SK-N-SH treated with all-trans-retinoic acid at 6 μM for 48 hours (cell line): ENCODE measurements at regions not wholly inside any gene's neighbourhood (a gene's known extent, or its start where the extent isn't known, plus 50 kb on each side); places are given as distances from the start of the nearest gene placed in this dataset.

ENCODE experiments used
- ATAC-seq: fragments of 200-7000 bp; cut with Tn5 transposase; 3 replicates; pipeline ENCODE4 v1.9.1; 2020; ENCODE audit warnings: mild to moderate bottlenecking, moderate library complexity
- ARNTL ChIP-seq: fragments of 450-650 bp; formaldehyde crosslinking; IDR thresholded peaks from 2 replicates; pipeline ENCODE4 v1.5.0; 2020; ENCODE audit warnings: low read depth, mild to moderate bottlenecking, moderate library complexity, borderline replicate concordance
- BACH2 ChIP-seq: fragments of 250-450 bp; sonication (Bioruptor Pico); IDR thresholded peaks from 2 replicates; pipeline ENCODE4 v1.9.0; 2021; ENCODE audit warnings: mild to moderate bottlenecking, borderline replicate concordance
- CSDC2 ChIP-seq: fragments of 250-450 bp; sonication (Bioruptor Pico); IDR thresholded peaks from 2 replicates; pipeline ENCODE4 v1.5.0; 2020; ENCODE audit warnings: mild to moderate bottlenecking, moderate library complexity
- GLIS3 ChIP-seq: fragments of 250-450 bp; sonication (Bioruptor Pico); IDR thresholded peaks from 2 replicates; pipeline ENCODE4 v1.5.0; 2020; ENCODE audit warnings: mild to moderate bottlenecking, moderate library complexity
- ISL1 ChIP-seq: fragments of 250-450 bp; sonication (Bioruptor Pico); IDR thresholded peaks from 2 replicates; pipeline ENCODE4 v2.1.2; 2022; ENCODE audit warnings: mild to moderate bottlenecking, moderate library complexity
- OSR1 ChIP-seq: fragments of 250-450 bp; sonication (Bioruptor Pico); IDR thresholded peaks from 2 replicates; pipeline ENCODE4 v1.8.0; 2022; ENCODE audit warnings: moderate library complexity, mild to moderate bottlenecking, inconsistent platforms
- PATZ1 ChIP-seq: fragments of 250-450 bp; sonication (Bioruptor Pico); IDR thresholded peaks from 2 replicates; pipeline ENCODE4 v1.8.0; 2020; ENCODE audit warnings: mild to moderate bottlenecking, moderate library complexity, borderline replicate concordance
- POU6F1 ChIP-seq: fragments of 250-450 bp; sonication (Bioruptor Pico); IDR thresholded peaks from 2 replicates; pipeline ENCODE4 v1.8.0; 2021; ENCODE audit warnings: low read depth, mild to moderate bottlenecking, moderate library complexity, borderline replicate concordance
- PPARA ChIP-seq: fragments of 250-450 bp; sonication (Bioruptor Pico); IDR thresholded peaks from 2 replicates; pipeline ENCODE4 v1.5.0; 2020; ENCODE audit warnings: mild to moderate bottlenecking, borderline replicate concordance
- RARB ChIP-seq: fragments of 250-450 bp; sonication (Bioruptor Pico); IDR thresholded peaks from 2 replicates; pipeline ENCODE4 v1.8.0; 2021; ENCODE audit warnings: mild to moderate bottlenecking, moderate library complexity
- SNAI2 ChIP-seq: fragments of 250-450 bp; sonication (Bioruptor Pico); IDR thresholded peaks from 2 replicates; pipeline ENCODE4 v1.5.0; 2020; ENCODE audit warnings: mild to moderate bottlenecking, moderate library complexity
- TCF4 ChIP-seq: fragments of 250-450 bp; sonication (Bioruptor Pico); IDR thresholded peaks from 2 replicates; pipeline ENCODE4 v1.8.0; 2021; ENCODE audit warnings: mild to moderate bottlenecking, moderate library complexity, borderline replicate concordance
- TOX ChIP-seq: fragments of 250-450 bp; sonication (Bioruptor Pico); IDR thresholded peaks from 2 replicates; pipeline ENCODE4 v1.8.0; 2021; ENCODE audit warnings: mild to moderate bottlenecking, moderate library complexity, borderline replicate concordance
- TSHZ2 ChIP-seq: fragments of 250-450 bp; sonication (Bioruptor Pico); IDR thresholded peaks from 2 replicates; pipeline ENCODE4 v1.5.0; 2020; ENCODE audit warnings: mild to moderate bottlenecking, moderate library complexity
- ZC3H10 ChIP-seq: fragments of 250-450 bp; sonication (Bioruptor Pico); IDR thresholded peaks from 2 replicates; pipeline ENCODE4 v1.5.1; 2021; ENCODE audit warnings: mild to moderate bottlenecking, moderate library complexity
- ZFP3 ChIP-seq: fragments of 250-450 bp; sonication (Bioruptor Pico); IDR thresholded peaks from 2 replicates; pipeline ENCODE4 v1.5.0; 2020; ENCODE audit warnings: mild to moderate bottlenecking, moderate library complexity
- ZNF565 ChIP-seq: fragments of 450-650 bp; formaldehyde crosslinking; conservative IDR thresholded peaks from 2 replicates; pipeline ENCODE4 v1.5.0; 2020; ENCODE audit warnings: low read depth, mild to moderate bottlenecking, moderate library complexity
- ZNF70 ChIP-seq: fragments of 450-650 bp; formaldehyde crosslinking; IDR thresholded peaks from 2 replicates; pipeline ENCODE4 v1.5.0; 2020; ENCODE audit warnings: mild to moderate bottlenecking, moderate library complexity
- ZNF8 ChIP-seq: fragments of 450-650 bp; formaldehyde crosslinking; IDR thresholded peaks from 2 replicates; pipeline ENCODE4 v1.5.0; 2020; ENCODE audit warnings: mild to moderate bottlenecking, moderate library complexity
- TF ChIP-seq, protein P1 (sequence below): fragments of 250-450 bp; sonication (Bioruptor Pico); IDR thresholded peaks from 2 replicates; pipeline ENCODE4 v1.5.1; 2020; ENCODE audit warnings: low read depth, mild to moderate bottlenecking, moderate library complexity
- TF ChIP-seq, protein P2 (sequence below): fragments of 250-450 bp; sonication (Bioruptor Pico); IDR thresholded peaks from 2 replicates; pipeline ENCODE4 v1.5.1; 2021; ENCODE audit warnings: mild to moderate bottlenecking, moderate library complexity

DNA sequence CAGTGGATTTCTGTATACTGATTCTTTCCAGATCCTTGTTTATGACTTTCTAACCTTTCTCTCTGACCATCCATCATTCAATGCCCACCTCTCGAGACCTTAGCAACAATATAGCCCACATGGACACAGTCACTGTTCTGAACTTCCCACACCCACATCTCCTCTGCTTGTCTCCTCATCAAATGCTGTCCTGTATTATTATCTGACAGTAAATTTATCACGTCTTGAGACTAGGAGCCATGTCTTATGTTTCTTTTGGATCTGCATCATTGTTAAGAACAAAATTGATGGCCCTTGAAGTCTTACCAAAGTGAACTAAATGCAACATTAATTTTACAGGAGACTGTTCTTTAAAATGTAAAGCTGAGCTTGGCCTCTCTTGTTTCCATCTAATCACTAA lies 495.4 kb upstream of the KLF4 start:
- TF ChIP-seq PPARA (CRISPR knock-in tag) = no peak
- no peak for TF ChIP-seq CSDC2 (CRISPR knock-in tag)
- no peak for TF ChIP-seq GLIS3 (CRISPR knock-in tag)
- no peak for TF ChIP-seq BACH2 (CRISPR knock-in tag)
- no peak for TF ChIP-seq TCF4 (CRISPR knock-in tag)
- TF ChIP-seq, protein P1, sequence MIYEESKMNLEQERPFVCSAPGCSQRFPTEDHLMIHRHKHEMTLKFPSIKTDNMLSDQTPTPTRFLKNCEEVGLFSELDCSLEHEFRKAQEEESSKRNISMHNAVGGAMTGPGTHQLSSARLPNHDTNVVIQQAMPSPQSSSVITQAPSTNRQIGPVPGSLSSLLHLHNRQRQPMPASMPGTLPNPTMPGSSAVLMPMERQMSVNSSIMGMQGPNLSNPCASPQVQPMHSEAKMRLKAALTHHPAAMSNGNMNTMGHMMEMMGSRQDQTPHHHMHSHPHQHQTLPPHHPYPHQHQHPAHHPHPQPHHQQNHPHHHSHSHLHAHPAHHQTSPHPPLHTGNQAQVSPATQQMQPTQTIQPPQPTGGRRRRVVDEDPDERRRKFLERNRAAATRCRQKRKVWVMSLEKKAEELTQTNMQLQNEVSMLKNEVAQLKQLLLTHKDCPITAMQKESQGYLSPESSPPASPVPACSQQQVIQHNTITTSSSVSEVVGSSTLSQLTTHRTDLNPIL (CRISPR knock-in tag) = no peak
- no peak for TF ChIP-seq ZNF565
- no peak for TF ChIP-seq ISL1
- no peak for TF ChIP-seq TOX
- no peak for TF ChIP-seq POU6F1 (CRISPR knock-in tag)
- TF ChIP-seq ZNF8 (CRISPR knock-in tag) = no peak
- no peak for TF ChIP-seq SNAI2 (CRISPR knock-in tag)
- TF ChIP-seq PATZ1 = no peak
- TF ChIP-seq ZC3H10 (CRISPR knock-in tag) = no peak
- TF ChIP-seq, protein P2, sequence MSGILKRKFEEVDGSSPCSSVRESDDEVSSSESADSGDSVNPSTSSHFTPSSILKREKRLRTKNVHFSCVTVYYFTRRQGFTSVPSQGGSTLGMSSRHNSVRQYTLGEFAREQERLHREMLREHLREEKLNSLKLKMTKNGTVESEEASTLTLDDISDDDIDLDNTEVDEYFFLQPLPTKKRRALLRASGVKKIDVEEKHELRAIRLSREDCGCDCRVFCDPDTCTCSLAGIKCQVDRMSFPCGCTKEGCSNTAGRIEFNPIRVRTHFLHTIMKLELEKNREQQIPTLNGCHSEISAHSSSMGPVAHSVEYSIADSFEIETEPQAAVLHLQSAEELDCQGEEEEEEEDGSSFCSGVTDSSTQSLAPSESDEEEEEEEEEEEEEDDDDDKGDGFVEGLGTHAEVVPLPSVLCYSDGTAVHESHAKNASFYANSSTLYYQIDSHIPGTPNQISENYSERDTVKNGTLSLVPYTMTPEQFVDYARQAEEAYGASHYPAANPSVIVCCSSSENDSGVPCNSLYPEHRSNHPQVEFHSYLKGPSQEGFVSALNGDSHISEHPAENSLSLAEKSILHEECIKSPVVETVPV (CRISPR knock-in tag) = no peak
- TF ChIP-seq ZNF70 = no peak
- TF ChIP-seq OSR1 (CRISPR knock-in tag) = no peak
- TF ChIP-seq ZFP3 = no peak
- no peak for ATAC-seq

GRCh38 chr9:107983762-107984161 lies 494.2 kb upstream of the KLF4 start:
- ATAC-seq = no peak
- TF ChIP-seq TSHZ2 (CRISPR knock-in tag) = no peak
- TF ChIP-seq PATZ1 = no peak

- ATAC-seq = no peak
- TF ChIP-seq OSR1 (CRISPR knock-in tag) (no peak), CSDC2 (CRISPR knock-in tag) (no peak), POU6F1 (CRISPR knock-in tag) (no peak), ZNF565 (no peak), PATZ1 (no peak), TCF4 (CRISPR knock-in tag) (no peak), RARB (CRISPR knock-in tag) (no peak), GLIS3 (CRISPR knock-in tag) (no peak), PPARA (CRISPR knock-in tag) (no peak), ARNTL (CRISPR knock-in tag) (no peak), ZC3H10 (CRISPR knock-in tag) (no peak), SNAI2 (CRISPR knock-in tag) (no peak), TOX (no peak), ZNF70 (no peak)
- TF ChIP-seq, protein P2 (CRISPR knock-in tag) = no peak
These were observed 493.6 kb upstream of the KLF4 start for GRCh38 chr9:107983181-107983603.
